Activated naive CD4-positive, alpha-beta T cell treated with anti-CD3 and anti-CD28 coated beads, Interleukin-2, amount 10 ng/mL, durations not matched to agents 7 days and 5 days (primary cell): ENCODE measurements at regions not wholly inside any gene's neighbourhood (a gene's known extent, or its start where the extent isn't known, plus 50 kb on each side); places are given as distances from the start of the nearest gene placed in this dataset.
"Not testable (repeated sequence)": the region's sequence is repeated elsewhere in the genome, so short reads cannot be mapped to it uniquely, and the experiment has no call there.

Experiments used
- CTCF ChIA-PET: fragments of 350-600 bp; sonication (Branson Sonifier 250); formaldehyde crosslinking; loops from one replicate; lab custom pipeline; 2021; ENCODE audit warnings: antibody characterized with exemption; lab: Charles Lee
- DNase-seq: peaks from one replicate; pipeline ENCODE4 v3.0.0-alpha.2; 2020
- H3K27ac Mint-ChIP-seq: one replicate; pipeline ENCODE4 v1.8.0; 2021; ENCODE audit warnings: mild to moderate bottlenecking, moderate library complexity, mixed read lengths
- H3K27me3 Mint-ChIP-seq: one replicate; pipeline ENCODE4 v1.8.0; 2021; ENCODE audit warnings: mild to moderate bottlenecking, mixed read lengths
- H3K36me3 Mint-ChIP-seq: one replicate; pipeline ENCODE4 v1.8.0; 2021; ENCODE audit warnings: mixed read lengths
- H3K4me1 Mint-ChIP-seq: one replicate; pipeline ENCODE4 v1.8.0; 2021; ENCODE audit warnings: mixed read lengths
- H3K4me3 Mint-ChIP-seq: one replicate; pipeline ENCODE4 v1.8.0; 2021; ENCODE audit warnings: mild to moderate bottlenecking, moderate library complexity, mixed read lengths
- H3K9me3 Mint-ChIP-seq: one replicate; pipeline ENCODE4 v1.8.0; 2021; ENCODE audit warnings: mixed read lengths

DNA sequence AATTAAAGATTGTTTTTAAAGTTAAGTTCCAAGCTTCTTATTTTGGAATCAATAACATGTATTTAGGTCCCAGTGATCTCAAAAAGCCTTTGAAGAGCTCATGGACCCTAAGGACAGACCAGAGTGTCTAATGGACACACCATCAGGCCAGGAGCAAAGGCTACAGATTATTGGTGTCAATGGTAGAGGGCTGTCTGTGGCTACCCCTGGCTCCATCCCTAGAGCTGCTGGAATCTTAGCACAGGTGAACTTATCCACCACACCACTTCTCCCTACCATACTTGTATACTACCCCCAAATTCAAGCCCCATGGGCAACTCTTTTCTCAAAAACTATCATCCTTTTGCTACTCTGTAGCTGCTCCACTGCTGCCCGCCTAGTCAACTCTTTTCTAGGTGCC, 79.4 kb upstream of the BEND6 start:
- Mint-ChIP-seq H3K9me3 (no peaks in the 10 kb centered on the region), H3K4me3 (no peak overlapping the region), H3K27ac (no peak overlapping the region), H3K27me3 (peaks cover 13% of the 10 kb centered on the region), H3K4me1 (no peaks in the 10 kb centered on the region), H3K36me3 (no peaks in the 10 kb centered on the region)
- no peak for DNase-seq
- CTCF ChIA-PET = interaction anchor here (1.1 kb wide), 1 partner anchor 23 kb away, joined by 3 read pairs; no protein-coding TSS in a partner anchor

GRCh38 chr6:56874328-56874727, 80.6 kb upstream of the BEND6 start:
- Mint-ChIP-seq H3K9me3 (no peaks in the 10 kb centered on the region), H3K4me3 (no peak overlapping the region), H3K27me3 (peaks cover 13% of the 10 kb centered on the region), H3K27ac (no peak overlapping the region), H3K36me3 (no peaks in the 10 kb centered on the region), H3K4me1 (no peaks in the 10 kb centered on the region)
- CTCF ChIA-PET = interaction anchor here (1.1 kb wide), 1 partner anchor 12 kb away, joined by 4 read pairs; no protein-coding TSS in a partner anchor
- DNase-seq = no peak

DNA sequence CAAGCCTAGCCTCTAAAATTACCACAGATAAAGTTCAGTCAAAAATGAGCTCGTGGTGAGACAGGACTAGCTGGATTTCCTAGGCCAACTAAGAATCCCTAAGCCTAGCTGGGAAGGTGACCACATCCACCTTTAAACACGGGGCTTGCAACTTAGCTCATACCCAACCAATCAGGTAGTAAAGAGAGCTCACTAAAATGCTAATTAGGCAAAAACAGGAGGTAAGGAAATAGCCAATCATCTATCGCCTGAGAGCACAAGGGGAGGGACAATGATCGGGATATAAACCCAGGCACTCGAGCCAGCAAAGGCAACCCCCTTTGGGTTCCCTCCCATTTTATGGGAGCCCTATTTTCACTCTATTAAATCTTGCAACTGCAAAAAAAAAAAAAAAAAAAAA, 84.9 kb upstream of the BEND6 start:
- H3K27me3 Mint-ChIP-seq, H3K9me3 Mint-ChIP-seq, DNase-seq, H3K4me3 Mint-ChIP-seq, H3K36me3 Mint-ChIP-seq, H3K27ac Mint-ChIP-seq, H3K4me1 Mint-ChIP-seq: not testable (repeated sequence)
- CTCF ChIA-PET = interaction anchor here (0.8 kb wide), 1 partner anchor 33 kb away, joined by 3 read pairs; no protein-coding TSS in a partner anchor

GRCh38 chr6:56869346-56869745, 85.6 kb upstream of the BEND6 start:
- DNase-seq = no peak
- CTCF ChIA-PET = interaction anchor here (0.8 kb wide), 1 partner anchor 33 kb away, joined by 3 read pairs; no protein-coding TSS in a partner anchor

DNA sequence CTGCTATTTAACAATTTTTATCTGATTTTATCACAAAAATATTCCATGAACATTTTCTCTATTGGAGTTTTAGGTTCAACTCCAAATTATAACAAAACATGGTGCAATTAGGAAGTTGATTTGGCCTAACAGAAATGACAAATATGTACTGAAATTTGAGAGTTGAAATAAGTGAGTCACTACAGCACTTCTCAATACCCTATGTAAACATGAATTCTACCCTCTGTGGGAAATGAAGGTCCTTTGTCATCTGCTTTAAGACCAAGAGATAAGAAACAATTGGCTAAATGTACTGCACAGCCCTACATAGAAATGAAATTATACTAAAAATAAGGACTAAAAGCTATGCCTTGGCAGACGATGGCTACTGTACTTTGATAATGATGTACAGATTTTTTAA, 86.2 kb upstream of the BEND6 start:
- Mint-ChIP-seq H3K36me3 (no peaks in the 10 kb centered on the region), H3K27ac (no peak overlapping the region), H3K4me3 (no peak overlapping the region), H3K4me1 (no peaks in the 10 kb centered on the region), H3K27me3 (no peaks in the 10 kb centered on the region), H3K9me3 (no peaks in the 10 kb centered on the region)
- CTCF ChIA-PET = no interaction called here
- DNase-seq = no peak

More at GRCh38 chr6:56869346-56869745, 85.6 kb upstream of the BEND6 start:
- no peak overlapping the region for H3K27ac Mint-ChIP-seq
- no peaks in the 10 kb centered on the region for H3K27me3 Mint-ChIP-seq
- H3K9me3 Mint-ChIP-seq = no peaks in the 10 kb centered on the region
- H3K36me3 Mint-ChIP-seq = no peaks in the 10 kb centered on the region
- no peak overlapping the region for H3K4me3 Mint-ChIP-seq
- H3K4me1 Mint-ChIP-seq = no peaks in the 10 kb centered on the region

- Mint-ChIP-seq H3K36me3 (no peaks in the 10 kb centered on the region), H3K4me1 (no peaks in the 10 kb centered on the region), H3K9me3 (no peaks in the 10 kb centered on the region), H3K27me3 (peaks cover 2% of the 10 kb centered on the region), H3K4me3 (no peak overlapping the region), H3K27ac (no peak overlapping the region)
- CTCF ChIA-PET = no interaction called here
- no peak for DNase-seq
These were observed 87.9 kb upstream of the BEND6 start for GRCh38 chr6:56866917-56867522.

DNA sequence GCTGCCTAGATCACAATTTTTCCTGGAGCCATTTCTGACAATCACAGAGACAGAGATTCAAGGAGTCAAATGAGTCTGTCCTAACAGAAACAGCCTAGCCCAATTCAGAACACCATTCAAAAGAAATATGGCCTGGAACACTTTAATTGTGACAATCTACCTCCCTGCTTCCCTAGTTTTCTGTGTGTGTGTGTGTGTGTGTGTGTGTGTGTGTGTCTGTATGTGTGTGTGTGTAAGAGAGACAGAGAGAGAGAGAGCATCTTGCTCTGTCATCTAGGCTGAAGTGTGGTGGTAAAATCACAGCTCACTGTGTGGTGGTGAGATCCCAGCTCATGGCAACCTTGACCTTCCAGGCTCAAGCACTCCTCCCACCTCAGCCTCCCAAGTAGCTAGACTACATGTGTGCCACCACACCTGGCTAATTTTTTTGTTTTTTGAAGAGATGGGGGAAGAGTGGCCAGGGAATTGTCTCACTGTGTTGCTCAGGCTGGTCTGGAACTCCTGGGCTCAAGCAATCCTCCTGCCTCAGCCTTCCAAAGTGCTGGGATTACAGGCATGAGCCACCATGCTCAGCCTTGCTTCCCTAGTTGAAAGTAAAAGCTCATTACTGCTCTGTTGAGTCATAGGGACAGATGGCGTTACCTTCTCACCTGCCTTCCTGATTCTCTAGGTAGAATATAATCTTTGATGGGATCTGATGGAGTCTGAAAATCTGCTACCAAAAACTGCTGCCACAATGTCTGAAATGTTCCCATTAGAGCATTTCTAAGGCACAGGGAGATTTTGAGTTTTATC, 89.6 kb upstream of the BEND6 start:
- H3K27ac Mint-ChIP-seq = no peak overlapping the region
- no peaks in the 10 kb centered on the region for H3K9me3 Mint-ChIP-seq
- H3K4me3 Mint-ChIP-seq = no peak overlapping the region
- H3K27me3 Mint-ChIP-seq = peaks cover 11% of the 10 kb centered on the region
- CTCF ChIA-PET = interaction anchor here (1.3 to 1.6 kb wide), 2 partner anchors 12 to 155 kb away, joined by 3 to 5 read pairs; no protein-coding TSS in a partner anchor
- no peaks in the 10 kb centered on the region for H3K36me3 Mint-ChIP-seq
- H3K4me1 Mint-ChIP-seq = no peaks in the 10 kb centered on the region
- no peak for DNase-seq

DNA sequence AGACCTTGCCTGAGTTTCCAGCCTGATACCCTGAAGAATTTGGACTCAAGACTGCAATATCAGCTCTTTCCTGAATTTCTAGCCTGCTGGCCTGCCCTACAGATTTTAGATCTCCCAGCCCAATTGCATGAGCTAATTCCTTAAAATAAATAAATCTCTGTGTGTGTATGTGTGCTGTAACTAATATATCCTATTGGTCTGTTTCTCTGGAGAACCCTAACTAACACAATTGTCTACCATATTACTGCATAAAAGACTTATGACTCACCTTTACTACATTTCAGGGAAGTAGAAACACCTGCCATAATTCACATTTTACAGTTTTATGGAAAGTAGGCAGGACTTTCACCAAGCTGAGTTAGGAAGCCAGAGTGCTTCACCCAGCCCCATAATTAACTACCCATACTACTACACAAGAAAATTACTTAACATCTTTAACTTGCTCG, 90.7 kb upstream of the BEND6 start:
- Mint-ChIP-seq H3K36me3 (no peaks in the 10 kb centered on the region), H3K9me3 (no peaks in the 10 kb centered on the region), H3K27me3 (peaks cover 15% of the 10 kb centered on the region), H3K27ac (no peak overlapping the region), H3K4me1 (no peaks in the 10 kb centered on the region), H3K4me3 (no peak overlapping the region)
- no peak for DNase-seq
- CTCF ChIA-PET = interaction anchor here (1.3 kb wide), 1 partner anchor 154 kb away, joined by 3 read pairs; no protein-coding TSS in a partner anchor

GRCh38 chr6:56863366-56863765, 91.5 kb upstream of the BEND6 start:
- DNase-seq = no peak
- CTCF ChIA-PET = interaction anchor here (3.0 kb wide), 1 partner anchor 12 kb away, joined by 8 read pairs; no protein-coding TSS in a partner anchor

GRCh38 chr6:56862415-56863175, 92.3 kb upstream of the BEND6 start:
- no peak overlapping the region for H3K4me3 Mint-ChIP-seq
- H3K27ac Mint-ChIP-seq = no peak overlapping the region
- CTCF ChIA-PET = interaction anchor here (0.6 to 3.0 kb wide), 2 partner anchors 11 to 12 kb away, joined by 4 to 8 read pairs; no protein-coding TSS in a partner anchor
- no peaks in the 10 kb centered on the region for H3K9me3 Mint-ChIP-seq
- peaks cover 20% of the 10 kb centered on the region for H3K27me3 Mint-ChIP-seq
- DNase-seq = no peak
- no peaks in the 10 kb centered on the region for H3K36me3 Mint-ChIP-seq
- no peaks in the 10 kb centered on the region for H3K4me1 Mint-ChIP-seq

More at GRCh38 chr6:56863366-56863765, 91.5 kb upstream of the BEND6 start:
- H3K27me3 Mint-ChIP-seq = peaks cover 15% of the 10 kb centered on the region
- H3K9me3 Mint-ChIP-seq = no peaks in the 10 kb centered on the region
- no peak overlapping the region for H3K27ac Mint-ChIP-seq
- H3K4me3 Mint-ChIP-seq = no peak overlapping the region
- no peaks in the 10 kb centered on the region for H3K36me3 Mint-ChIP-seq
- H3K4me1 Mint-ChIP-seq = no peaks in the 10 kb centered on the region

DNA sequence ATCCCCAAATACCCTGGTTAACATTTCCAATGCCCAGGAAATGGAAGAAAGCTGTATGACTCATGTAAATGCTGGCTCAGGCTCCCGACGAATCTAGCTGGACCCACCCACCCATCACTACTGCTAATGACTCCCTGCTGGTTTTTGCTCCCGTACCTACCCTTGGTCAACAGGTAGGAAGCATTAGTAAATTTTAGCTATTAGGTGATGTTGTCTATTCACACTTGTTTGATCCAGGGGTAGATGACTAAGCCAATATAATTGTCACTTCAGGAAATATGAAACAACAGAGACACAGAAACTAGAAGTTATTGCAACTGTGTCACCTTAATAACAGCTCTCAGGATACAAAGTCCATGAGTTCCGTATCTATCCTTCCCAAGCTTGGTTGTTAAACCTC, 94.4 kb upstream of the BEND6 start:
- Mint-ChIP-seq H3K9me3 (no peaks in the 10 kb centered on the region), H3K36me3 (no peaks in the 10 kb centered on the region), H3K27me3 (peaks cover 22% of the 10 kb centered on the region), H3K27ac (no peak overlapping the region), H3K4me1 (no peaks in the 10 kb centered on the region), H3K4me3 (no peak overlapping the region)
- CTCF ChIA-PET = interaction anchor here (1.1 to 3.0 kb wide), 2 partner anchors 9 to 151 kb away, joined by 4 to 8 read pairs; no protein-coding TSS in a partner anchor
- no peak for DNase-seq

DNA sequence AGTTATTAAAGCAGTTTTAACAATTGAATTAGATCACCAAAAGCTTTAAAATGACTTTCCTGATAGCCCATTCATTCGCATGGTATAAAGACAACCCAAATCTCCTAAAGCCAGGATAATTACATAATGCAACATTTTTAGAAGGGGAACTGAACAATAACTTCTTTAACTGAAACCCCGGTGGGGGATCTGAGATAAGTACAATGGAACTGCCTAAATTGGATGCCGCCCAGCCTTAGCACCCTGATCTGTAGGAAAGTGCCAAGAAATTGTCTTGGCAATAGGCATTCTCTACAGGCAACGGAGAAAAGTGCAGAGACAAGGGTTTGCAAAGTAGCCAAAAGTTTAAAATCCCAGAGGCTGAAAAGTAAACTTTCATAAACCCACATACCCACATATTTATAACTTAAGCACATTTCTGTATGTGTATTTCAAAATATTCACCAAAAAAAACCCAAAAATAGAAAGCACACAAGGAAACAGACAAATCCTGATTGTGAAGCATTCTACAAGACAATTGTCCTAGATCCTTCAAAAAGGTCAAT, 98.8 kb upstream of the BEND6 start:
- no peaks in the 10 kb centered on the region for H3K36me3 Mint-ChIP-seq
- H3K9me3 Mint-ChIP-seq = no peaks in the 10 kb centered on the region
- H3K27ac Mint-ChIP-seq = no peak overlapping the region
- H3K27me3 Mint-ChIP-seq = peaks cover 21% of the 10 kb centered on the region
- H3K4me1 Mint-ChIP-seq = peaks cover 16% of the 10 kb centered on the region
- DNase-seq = no peak
- CTCF ChIA-PET = interaction anchor here (1.2 kb wide), 1 partner anchor 12 kb away, joined by 4 read pairs; no protein-coding TSS in a partner anchor
- no peak overlapping the region for H3K4me3 Mint-ChIP-seq

DNA sequence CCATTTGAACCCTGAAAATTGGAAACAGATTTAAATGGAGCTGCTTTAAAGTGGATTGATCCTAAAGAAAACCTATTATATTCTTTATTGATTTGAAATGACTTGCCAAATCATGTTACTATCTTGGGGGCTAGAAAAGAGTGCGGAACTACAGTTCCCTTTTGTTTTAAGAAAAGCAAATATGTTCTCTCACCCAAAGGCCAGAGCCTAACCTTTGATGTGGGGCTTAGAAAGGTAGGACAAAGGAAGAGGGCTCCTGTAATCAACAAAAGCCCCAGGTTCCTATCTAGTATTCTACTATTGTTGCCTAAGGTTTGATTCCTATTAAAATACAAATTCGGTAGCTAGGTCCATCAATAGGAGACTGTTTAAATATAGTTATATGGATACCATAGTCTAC, 100.8 kb upstream of the BEND6 start:
- H3K4me1 Mint-ChIP-seq = peaks cover 29% of the 10 kb centered on the region
- peaks cover 26% of the 10 kb centered on the region for H3K27me3 Mint-ChIP-seq
- no peaks in the 10 kb centered on the region for H3K9me3 Mint-ChIP-seq
- no peak overlapping the region for H3K27ac Mint-ChIP-seq
- CTCF ChIA-PET = no interaction called here
- DNase-seq = no peak
- H3K4me3 Mint-ChIP-seq = no peak overlapping the region
- H3K36me3 Mint-ChIP-seq = no peaks in the 10 kb centered on the region
